ENCODE measurements at regions not wholly inside any gene's neighbourhood (a gene's known extent, or its start where the extent isn't known, plus 50 kb on each side); places are given as distances from the start of the nearest gene placed in this dataset.

GRCh38 chr14:100657780-100658179, 68.9 kb upstream of the DLK1 start:
- in situ Hi-C loops (cut with MboI; ENCODE audit: low sequenced_read_pairs): no loop called here

GRCh38 chr14:100658181-100658886, 68.4 kb upstream of the DLK1 start:
- in situ Hi-C loops (cut with MboI; ENCODE audit: low sequenced_read_pairs): no loop called here

GRCh38 chr14:100659345-100660001, 67.2 kb upstream of the DLK1 start:
- in situ Hi-C loops (cut with MboI; ENCODE audit: low sequenced_read_pairs): no loop called here

- in situ Hi-C loops (cut with MboI; ENCODE audit: low sequenced_read_pairs): no loop called here
Observed at GRCh38 chr14:100660498-100660881, 66.2 kb upstream of the DLK1 start.

- in situ Hi-C loops (cut with MboI; ENCODE audit: low sequenced_read_pairs): no loop called here
Observed at GRCh38 chr14:100660882-100661635, 65.6 kb upstream of the DLK1 start.

- in situ Hi-C loops (cut with MboI; ENCODE audit: low sequenced_read_pairs): no loop called here
Observed at GRCh38 chr14:100662879-100663760, 63.6 kb upstream of the DLK1 start.

- in situ Hi-C loops (cut with MboI; ENCODE audit: low sequenced_read_pairs): no loop called here
Observed at GRCh38 chr14:100663761-100664052, 63.0 kb upstream of the DLK1 start.

GRCh38 chr14:100664231-100664630, 62.5 kb upstream of the DLK1 start:
- in situ Hi-C loops (cut with MboI; ENCODE audit: low sequenced_read_pairs): no loop called here

GRCh38 chr14:100664841-100665510, 61.7 kb upstream of the DLK1 start:
- in situ Hi-C loops (cut with MboI; ENCODE audit: low sequenced_read_pairs): no loop called here

GRCh38 chr14:100665511-100666032, 61.1 kb upstream of the DLK1 start:
- in situ Hi-C loops (cut with MboI; ENCODE audit: low sequenced_read_pairs): no loop called here

GRCh38 chr14:100666403-100666802, 60.3 kb upstream of the DLK1 start:
- in situ Hi-C loops (cut with MboI; ENCODE audit: low sequenced_read_pairs): no loop called here

GRCh38 chr14:100666851-100667250, 59.8 kb upstream of the DLK1 start:
- in situ Hi-C loops (cut with MboI; ENCODE audit: low sequenced_read_pairs): no loop called here

- in situ Hi-C loops (cut with MboI; ENCODE audit: low sequenced_read_pairs): no loop called here
Observed at GRCh38 chr14:100667656-100668055, 59.0 kb upstream of the DLK1 start.

- in situ Hi-C loops (cut with MboI; ENCODE audit: low sequenced_read_pairs): no loop called here
Observed at GRCh38 chr14:100668352-100668751, 58.3 kb upstream of the DLK1 start.

GRCh38 chr14:100669011-100669412, 57.7 kb upstream of the DLK1 start:
- in situ Hi-C loops (cut with MboI; ENCODE audit: low sequenced_read_pairs): no loop called here

GRCh38 chr14:100669468-100669867, 57.2 kb upstream of the DLK1 start:
- in situ Hi-C loops (cut with MboI; ENCODE audit: low sequenced_read_pairs): no loop called here

GRCh38 chr14:100670017-100670752, 56.5 kb upstream of the DLK1 start:
- in situ Hi-C loops (cut with MboI; ENCODE audit: low sequenced_read_pairs): no loop called here

GRCh38 chr14:100670753-100671049, 56.0 kb upstream of the DLK1 start:
- in situ Hi-C loops (cut with MboI; ENCODE audit: low sequenced_read_pairs): no loop called here

- in situ Hi-C loops (cut with MboI; ENCODE audit: low sequenced_read_pairs): no loop called here
Observed at GRCh38 chr14:100671386-100671901, 55.2 kb upstream of the DLK1 start.

- in situ Hi-C loops (cut with MboI; ENCODE audit: low sequenced_read_pairs): no loop called here
Observed at GRCh38 chr14:100671906-100672305, 54.8 kb upstream of the DLK1 start.
